ENCODE measurements at regions not wholly inside any gene's neighbourhood (a gene's known extent, or its start where the extent isn't known, plus 50 kb on each side); places are given as distances from the start of the nearest gene placed in this dataset.
"Not testable (repeated sequence)": the region's sequence is repeated elsewhere in the genome, so short reads cannot be mapped to it uniquely, and the experiment has no call there.

DNA sequence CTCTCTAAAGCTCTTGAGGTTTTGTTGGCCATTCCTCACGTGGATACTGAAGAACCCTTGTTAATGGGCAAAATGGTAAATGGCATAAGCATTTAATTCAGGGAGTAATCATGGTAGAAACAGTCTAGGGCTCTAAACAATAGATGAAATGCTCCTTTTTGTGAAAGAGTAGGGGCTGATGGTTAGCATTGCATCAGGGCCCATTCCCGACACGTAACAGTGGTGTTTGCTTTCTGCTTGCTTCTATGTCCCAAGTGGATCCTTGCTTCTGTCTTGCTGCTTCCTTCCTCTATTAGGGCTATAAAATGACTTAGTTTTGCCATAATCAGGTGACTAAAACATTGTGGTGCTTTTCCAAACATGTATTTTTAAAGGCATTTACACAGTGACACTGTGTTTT is 230.9 kb upstream of the AFF2 start:
- no peak for DNase-seq

DNA sequence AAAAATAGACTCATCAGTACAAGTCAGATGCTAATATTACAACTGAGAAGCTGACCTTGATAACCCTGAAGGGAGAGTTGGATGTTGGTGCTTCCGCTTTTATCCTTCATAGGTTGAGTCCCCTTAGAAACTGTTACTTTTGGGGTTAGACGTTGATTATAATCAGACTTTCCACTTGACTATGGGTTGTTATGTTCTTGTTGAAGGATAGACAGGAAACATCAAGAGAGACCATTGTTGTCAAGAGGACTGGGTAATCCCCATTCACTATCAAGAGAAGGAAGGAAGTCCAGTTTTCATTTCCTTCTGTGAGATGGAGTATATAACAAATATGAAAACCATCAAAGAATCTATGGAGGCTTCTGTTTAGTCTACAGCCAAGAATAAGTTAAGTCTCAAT is 229.9 kb upstream of the AFF2 start:
- peak; percentile 7 for DNase-seq

DNA sequence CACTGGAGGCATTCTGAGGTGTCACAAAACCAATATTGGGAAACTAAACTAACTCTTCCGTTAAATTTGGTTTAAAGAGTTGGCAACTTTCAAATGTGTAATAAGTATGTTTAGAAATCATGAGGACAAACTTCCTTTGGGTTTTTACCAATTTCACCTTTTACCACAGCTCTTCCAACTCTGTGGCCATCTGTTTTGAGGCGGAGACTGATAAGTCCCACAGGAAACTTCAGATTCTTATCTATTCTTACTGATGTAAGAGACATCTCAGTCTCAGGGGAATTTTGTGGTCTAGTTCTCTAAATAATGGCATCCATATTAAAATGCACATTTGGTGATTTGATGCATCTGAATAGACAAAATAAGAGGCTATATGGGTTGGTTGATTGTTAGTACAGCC is 229.2 kb upstream of the AFF2 start:
- no peak for DNase-seq

DNA sequence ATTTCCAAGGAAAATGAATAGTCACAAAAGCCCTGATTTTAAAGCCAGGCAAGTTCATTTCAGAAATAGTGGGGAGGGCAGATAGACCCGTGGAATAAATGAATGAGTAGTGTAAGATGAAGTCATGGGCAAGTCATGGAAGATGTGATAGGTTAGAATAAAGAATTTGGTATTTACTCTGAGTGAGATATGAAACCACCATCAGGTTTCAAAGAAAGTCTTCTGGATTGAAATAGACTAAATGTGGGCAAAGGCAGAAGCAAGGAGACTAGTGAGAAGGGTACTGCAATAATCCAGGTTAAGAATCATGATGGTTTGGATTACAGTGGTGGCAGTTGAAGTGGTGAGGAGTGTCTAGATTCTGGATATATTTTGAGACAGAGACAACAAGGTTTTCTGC is 218.5 kb upstream of the AFF2 start:
- DNase-seq, result no peak

- DNase-seq, result no peak
These were observed 217.9 kb upstream of the AFF2 start for GRCh38 chrX:148282504-148282903.

DNA sequence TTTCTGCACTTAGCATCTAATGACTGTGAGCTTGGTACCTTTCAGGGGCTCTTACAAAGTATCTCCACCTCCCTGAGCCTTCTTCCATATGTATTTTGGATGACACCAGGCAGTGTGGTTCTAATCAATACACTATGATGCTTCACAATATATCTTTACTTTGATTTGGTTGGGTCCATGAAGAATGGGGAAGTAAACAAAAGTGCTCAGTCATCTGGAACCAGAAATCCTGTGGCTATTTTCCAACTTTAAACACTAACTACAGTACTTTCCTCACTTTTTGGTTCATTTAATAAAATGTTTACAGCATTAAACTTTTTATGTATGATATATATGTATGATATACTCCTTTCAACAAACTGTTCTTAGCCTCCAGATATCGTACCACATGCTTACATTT is 216.4 kb upstream of the AFF2 start:
- DNase-seq, result no peak

GRCh38 chrX:148284821-148285220 is 215.6 kb upstream of the AFF2 start:
- DNase-seq, result no peak

- DNase-seq, result no peak
These were observed 212.0 kb upstream of the AFF2 start for GRCh38 chrX:148288451-148288850.

- no peak for DNase-seq
These were observed 210.4 kb upstream of the AFF2 start for GRCh38 chrX:148290041-148290440.

DNA sequence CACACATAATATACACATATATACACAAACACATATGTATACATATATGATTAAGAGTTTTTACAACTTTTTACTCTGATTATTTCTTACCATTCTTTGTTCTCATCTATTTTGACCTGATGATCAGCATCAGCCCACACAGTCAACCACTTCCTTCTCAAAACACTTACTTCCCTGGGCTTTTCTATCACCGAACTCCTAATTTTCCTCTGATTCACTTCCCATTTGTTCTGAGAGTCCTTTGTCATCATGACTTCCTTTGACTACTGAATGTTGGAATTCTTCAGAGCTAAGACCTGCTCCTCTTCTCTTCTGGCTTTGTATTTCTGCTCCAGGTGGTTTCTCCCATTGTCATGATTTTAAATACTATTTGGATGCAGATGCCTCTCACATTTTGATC is 209.5 kb upstream of the AFF2 start:
- no peak for DNase-seq

DNA sequence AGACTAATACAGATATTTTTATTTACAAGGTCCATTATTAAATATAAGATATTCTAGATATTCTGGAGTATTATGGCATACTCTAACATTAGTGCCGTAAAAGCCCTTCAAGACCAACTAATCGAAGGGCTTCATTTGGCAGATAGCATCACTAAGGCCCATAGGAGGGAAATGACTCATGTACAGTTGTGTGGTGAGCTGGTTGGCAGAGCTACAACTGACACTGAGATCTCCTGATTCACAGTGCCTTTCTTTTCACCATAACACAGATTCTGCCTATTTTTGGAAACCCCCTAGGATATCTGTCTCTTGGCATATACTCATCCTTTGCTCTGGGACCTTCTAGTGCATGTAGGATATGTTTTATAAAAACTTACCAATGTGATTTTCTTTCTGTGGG is 201.7 kb upstream of the AFF2 start:
- DNase-seq, result no peak

- DNase-seq, result not testable (repeated sequence)
These were observed 195.2 kb upstream of the AFF2 start for GRCh38 chrX:148305214-148305613.

GRCh38 chrX:148309413-148309812 is 191.0 kb upstream of the AFF2 start:
- no peak for DNase-seq

GRCh38 chrX:148310426-148311165 is 189.8 kb upstream of the AFF2 start:
- peak; percentile 74 for DNase-seq

DNA sequence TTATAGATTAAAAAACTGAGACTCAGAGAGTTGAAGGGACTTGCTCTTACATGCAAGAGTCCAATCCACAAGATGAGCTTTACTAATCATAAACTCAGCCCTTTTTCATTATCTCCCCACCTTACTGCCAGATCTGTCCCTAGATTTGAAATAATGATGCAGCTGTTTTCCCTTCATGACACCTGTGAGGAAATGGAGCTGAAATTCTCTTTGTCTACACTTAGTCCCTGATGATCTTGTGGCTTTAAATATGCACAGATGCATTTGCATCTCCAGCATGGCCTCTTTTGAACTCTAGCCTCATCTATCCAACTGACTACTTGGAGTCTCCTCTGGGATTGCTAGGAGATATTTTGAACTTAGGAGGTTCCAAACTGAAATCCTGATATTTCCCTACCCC is 188.9 kb upstream of the AFF2 start:
- DNase-seq, result no peak

DNA sequence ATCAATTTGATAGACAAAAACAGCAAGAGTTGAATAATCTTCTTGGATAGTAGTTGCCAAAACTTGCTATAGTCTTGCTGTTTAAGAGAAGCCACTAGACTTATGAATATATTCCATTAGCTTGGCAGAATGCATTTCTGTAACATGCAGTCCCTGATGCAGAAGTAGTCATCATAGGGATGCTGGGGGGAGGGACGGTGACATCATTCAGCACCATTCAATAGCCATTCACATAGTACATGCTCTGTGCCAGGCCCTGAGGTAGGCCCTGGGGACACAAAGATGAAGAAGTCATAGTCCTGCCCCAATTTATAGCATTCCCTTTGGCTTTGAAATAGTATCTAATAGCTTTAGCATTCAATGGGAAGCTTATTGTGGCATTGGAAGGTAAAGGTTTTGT is 185.5 kb upstream of the AFF2 start:
- DNase-seq, result no peak

DNA sequence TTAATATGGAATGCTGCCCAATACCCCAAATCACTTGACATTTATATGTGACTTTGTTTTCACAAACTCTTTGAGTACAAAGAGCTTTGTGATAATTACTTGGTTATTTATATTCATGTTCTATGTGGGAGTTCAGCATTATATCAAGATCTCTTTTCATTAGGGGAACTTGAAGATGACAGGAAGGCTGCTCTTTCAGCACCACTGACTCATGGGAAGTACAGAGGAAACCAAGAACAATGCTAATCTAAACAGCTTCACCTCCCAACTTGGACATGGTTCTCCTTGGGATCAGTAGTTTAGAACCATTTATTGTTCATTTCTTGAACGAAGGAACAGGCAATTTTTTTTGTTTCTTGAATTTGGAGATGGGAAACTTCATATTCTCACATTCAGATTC is 184.0 kb upstream of the AFF2 start:
- DNase-seq, result no peak

DNA sequence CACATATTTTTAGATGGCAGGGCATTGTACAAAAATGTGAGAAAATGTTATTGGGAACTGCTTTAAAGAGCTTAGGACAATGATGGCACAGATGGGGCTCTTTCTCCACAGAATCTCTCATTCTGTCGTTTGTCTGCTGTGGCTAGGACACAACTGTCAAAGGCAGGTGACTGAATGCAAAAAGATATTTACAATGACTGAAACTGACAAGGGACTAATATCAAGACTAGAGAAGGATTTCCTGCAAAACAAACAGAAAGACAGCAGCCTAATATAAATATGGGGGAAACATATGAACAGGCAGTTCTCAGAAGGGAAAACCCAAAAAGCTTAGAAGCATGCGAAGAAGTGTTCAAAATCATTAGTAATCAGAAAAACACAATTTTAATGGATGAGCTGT is 177.5 kb upstream of the AFF2 start:
- DNase-seq, result no peak

- DNase-seq, result peak; percentile 23
These were observed 166.4 kb upstream of the AFF2 start for GRCh38 chrX:148333989-148334388.

GRCh38 chrX:148337873-148338272 is 162.5 kb upstream of the AFF2 start:
- no peak for DNase-seq

GRCh38 chrX:148354916-148355315 is 145.5 kb upstream of the AFF2 start:
- DNase-seq, result no peak

DNA sequence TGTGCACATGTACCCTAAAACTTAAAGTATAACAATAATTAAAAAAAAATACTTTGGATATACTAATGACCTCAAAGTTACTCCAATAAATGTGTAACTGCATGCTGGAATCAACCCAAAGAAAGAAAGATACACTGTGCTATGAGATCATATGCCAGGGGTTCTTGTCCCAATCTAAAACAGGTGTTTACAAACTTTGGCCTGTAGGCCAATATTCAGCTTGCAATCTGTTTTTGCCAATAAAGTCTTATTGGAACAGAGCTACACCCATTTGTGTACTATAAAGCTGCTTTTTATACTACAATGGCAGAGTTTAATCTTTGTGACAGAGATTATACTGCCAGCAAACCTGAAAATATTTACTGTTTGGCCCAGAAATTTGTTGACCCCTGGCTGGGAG is 138.8 kb upstream of the AFF2 start:
- no peak for DNase-seq

DNA sequence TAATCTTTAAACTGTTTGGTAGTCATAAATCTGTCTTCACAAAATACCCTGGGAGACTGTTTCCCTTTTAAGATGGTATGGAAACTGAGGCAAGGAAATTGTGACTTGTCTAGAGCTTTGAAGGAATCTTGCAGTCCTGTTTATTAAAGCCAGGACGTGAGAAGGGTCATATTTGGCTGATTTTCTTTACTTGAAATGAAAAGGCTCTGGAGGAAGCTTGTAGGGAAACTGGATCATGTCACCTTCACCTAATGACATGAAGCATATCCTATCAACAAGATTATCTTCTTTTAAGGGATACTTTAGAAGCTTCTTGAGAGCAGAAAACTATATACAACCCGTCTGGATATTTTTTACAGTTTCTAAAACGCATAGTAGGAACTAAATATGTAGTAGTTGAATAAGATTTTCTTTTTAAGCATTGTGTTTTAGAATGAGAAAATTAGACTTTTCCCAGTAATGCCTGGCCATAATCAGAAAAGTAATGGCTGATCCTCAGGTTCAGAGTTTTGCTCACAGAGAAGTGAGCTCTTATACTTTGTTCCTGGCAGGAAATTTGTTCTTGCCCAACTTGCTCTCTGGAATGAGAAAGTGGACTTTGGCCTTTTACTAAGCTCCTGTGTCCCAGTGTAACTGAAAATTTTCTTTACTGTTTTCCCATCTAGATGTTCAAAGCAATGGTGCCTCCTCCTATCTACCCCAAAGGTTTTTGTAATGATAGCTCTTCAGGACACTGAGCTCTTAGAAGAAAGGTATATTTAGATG is 136.8 kb upstream of the AFF2 start:
- no peak for DNase-seq

- DNase-seq, result no peak
These were observed 135.2 kb upstream of the AFF2 start for GRCh38 chrX:148365233-148365632.

- DNase-seq, result no peak
These were observed 129.1 kb upstream of the AFF2 start for GRCh38 chrX:148371291-148371690.
